Liver (tissue), 3 donors: ENCODE measurements at regions not wholly inside any gene's neighbourhood (a gene's known extent, or its start where the extent isn't known, plus 50 kb on each side); places are given as distances from the start of the nearest gene placed in this dataset.

Experiments used
- CTCF ChIP-seq: fragments of 150-350 bp; IDR thresholded peaks from 2 replicates; pipeline ENCODE4 v1.5.1; 2017; ENCODE audit warnings: improper control_type of control experiment, low read depth, low read length; ENCODE audit not compliant: missing input control
- MAX ChIP-seq: IDR thresholded peaks from 2 replicates; pipeline ENCODE4 v1.6.1; 2016; ENCODE audit warnings: antibody characterized with exemption
- SP1 ChIP-seq: IDR thresholded peaks from 2 replicates; pipeline ENCODE4 v1.6.1; 2018; ENCODE audit warnings: antibody characterized with exemption, mild to moderate bottlenecking
- TAF1 ChIP-seq: conservative IDR thresholded peaks from 2 replicates; pipeline ENCODE4 v1.6.1; 2016; ENCODE audit warnings: antibody characterized with exemption, mild to moderate bottlenecking
- ZBTB33 ChIP-seq: IDR thresholded peaks from 2 replicates; pipeline ENCODE4 v1.6.1; 2016; ENCODE audit warnings: antibody characterized with exemption
- donor health status: healthy.
- donor health status: healthy.

GRCh38 chr3:41138601-41139000, 60.7 kb upstream of the CTNNB1 start:
- TF ChIP-seq CTCF (no peak), TAF1 (no peak), ZBTB33 (no peak), MAX (no peak), SP1 (no peak)
